HG03558 (cell line): ENCODE measurements at regions not wholly inside any gene's neighbourhood (a gene's known extent, or its start where the extent isn't known, plus 50 kb on each side); places are given as distances from the start of the nearest gene placed in this dataset.
"Not testable (repeated sequence)": the region's sequence is repeated elsewhere in the genome, so short reads cannot be mapped to it uniquely, and the experiment has no call there.

Experiments used
- ATAC-seq: cut with Tn5 transposase; IDR thresholded peaks from one replicate; pipeline ENCODE4 v1.9.1; 2021; ENCODE audit warnings: moderate number of reproducible peaks; ENCODE audit not compliant: unreplicated experiment; ENCODE audit errors: extremely low read depth

DNA sequence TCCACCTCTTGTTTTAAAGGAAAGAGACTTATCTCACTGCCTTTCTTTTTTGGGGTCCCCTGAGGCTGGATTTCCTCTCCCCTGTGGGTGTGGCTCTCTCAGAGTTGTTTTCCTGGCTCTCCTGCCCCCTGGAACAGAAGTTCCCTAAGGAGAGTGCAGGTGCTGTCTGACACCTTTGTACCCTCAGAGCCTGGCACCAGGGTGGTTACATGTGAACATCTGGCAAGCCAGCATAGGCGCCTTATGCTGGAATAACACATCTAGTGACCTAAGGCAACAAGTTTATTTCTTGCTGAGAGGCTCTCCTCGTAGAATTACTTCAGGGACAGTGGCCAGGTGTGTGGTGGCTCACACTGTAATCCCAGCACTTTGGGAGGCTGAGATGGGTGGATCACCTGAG lies 172.9 kb upstream of the PTCH1 start:
- no peak for ATAC-seq

DNA sequence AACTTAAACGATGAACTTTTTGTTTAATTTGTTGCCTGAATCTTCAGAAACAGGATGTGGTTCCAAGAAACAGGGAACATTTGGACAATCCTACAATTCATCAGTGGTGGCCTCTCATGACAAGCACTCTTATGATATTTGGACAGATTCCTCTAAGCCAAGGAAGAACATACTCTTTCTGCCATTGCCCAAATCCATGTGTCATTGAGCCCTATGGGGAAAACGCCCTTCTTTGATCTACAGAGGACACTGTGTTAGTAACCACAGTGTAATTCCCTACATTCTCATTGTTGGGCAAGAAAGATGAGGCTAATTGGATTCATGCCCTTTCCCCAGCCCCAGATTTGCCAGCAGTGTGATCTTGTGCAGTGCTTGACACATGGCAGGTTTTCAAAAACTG lies 167.7 kb upstream of the PTCH1 start:
- no peak for ATAC-seq

DNA sequence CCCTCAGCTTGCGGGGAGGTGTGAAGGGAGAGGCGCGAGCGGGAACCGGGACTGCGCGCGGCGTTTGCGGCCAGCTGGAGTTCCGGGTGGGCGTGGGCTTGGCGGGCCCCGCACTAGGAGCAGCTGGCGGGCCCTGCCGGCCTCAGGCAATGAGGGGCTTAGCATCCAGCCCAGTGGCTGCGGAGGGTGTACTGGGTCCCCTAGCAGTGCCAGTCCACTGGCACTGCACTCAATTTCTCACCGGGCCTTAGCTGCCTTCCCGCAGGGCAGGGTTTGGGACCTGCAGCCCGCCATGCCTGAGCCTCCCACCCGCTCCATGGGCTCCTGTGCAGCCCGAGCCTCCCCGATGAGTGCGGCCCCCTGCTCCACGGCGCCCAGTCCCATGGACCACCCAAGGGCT lies 163.5 kb upstream of the PTCH1 start:
- not testable (repeated sequence) for ATAC-seq

DNA sequence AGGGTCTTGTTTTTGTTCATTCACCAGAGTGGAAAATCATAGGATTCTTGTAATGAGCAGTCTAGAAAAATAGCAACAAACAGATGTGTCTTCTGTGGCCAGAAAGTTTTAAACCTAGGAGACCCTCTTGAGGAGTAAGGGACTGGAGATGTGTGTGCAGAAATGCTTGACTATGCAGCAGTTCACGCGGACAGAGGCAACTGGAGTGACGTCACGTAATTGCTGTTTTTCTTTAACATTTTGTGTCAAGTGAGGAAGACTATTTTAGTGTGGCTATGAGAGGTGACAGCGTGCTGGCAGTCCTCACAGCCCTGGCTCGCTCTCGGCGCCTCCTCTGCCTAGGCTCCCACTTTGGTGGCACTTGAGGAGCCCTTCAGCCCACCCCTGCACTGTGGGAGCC lies 163.1 kb upstream of the PTCH1 start:
- ATAC-seq = no peak

DNA sequence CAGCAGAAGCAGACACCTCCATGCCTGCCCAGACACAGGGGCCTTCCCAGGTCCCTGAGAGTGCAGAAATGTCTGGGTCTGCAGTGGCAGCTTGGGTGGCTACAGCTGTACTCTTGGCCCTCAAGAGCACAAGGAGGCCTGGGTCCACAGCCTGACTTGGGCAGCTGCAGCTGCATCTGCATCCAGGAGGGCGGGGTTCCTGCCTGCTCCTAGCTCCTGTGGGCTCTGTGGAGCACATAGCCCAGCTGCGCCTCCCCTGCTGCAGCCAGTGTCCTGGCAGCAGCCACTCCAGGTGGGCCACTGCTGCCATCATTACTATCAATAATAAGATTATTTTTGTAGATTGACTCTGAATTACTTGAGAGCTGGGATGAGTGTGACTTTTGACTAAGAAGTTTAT lies 162.0 kb upstream of the PTCH1 start:
- ATAC-seq = no peak

DNA sequence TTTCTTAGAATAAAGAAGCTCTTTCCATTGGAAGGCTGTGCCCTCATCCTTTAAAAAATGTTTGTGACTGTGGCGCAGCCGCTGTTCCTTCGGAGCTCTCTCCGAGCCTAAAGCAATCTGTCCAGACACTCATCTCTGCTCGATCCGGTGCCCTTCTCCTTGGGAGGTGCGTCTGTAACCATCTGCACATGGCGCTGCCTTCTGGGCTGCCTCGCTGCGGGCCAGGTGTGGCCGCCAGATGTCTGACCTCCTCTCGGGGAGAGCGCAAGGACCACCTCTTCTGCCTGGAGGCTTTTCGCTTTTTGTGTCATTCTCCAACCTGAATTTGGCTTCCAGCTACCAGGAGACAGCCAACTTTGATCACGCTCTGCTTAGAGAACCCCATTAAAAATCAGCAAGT lies 153.4 kb upstream of the PTCH1 start:
- ATAC-seq = no peak

DNA sequence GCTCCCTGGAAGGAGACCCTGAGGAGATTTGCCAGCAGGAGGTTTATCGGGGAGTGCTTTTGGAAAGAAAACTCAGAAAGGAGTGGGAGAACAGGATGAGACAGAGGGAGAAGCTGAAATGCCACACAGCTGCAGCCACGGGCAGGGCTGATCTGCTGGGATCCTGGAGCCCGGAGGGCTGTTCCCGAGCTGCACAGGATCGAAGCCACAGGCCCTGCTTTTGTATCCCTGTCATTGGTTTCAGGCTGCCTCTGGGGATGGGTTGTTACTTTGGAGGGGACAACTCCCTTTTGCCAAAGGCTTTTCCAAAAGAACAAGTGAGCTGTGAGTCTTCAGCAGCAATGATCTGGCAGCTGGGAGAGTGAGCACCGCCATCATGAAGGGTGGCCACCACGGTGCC lies 152.5 kb upstream of the PTCH1 start:
- no peak for ATAC-seq

DNA sequence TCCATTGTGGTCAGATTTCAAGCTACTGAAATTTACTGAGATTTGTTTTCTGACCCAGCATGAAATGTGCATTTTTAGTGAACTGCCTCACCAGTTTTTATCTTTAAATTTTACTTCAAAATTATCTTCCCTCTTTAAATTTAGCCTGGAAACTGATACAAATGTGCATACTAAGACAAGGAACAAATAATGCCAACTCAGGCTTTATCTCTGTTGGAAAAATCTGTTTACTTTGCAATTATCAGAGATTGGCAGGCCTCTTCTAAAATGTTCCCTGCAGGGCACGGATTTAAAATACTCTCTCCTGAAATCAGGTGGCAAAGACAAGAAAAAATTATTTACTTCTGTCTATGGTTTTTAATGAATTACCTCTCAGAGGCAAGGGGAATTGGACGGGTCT lies 151.0 kb upstream of the PTCH1 start:
- ATAC-seq = no peak

DNA sequence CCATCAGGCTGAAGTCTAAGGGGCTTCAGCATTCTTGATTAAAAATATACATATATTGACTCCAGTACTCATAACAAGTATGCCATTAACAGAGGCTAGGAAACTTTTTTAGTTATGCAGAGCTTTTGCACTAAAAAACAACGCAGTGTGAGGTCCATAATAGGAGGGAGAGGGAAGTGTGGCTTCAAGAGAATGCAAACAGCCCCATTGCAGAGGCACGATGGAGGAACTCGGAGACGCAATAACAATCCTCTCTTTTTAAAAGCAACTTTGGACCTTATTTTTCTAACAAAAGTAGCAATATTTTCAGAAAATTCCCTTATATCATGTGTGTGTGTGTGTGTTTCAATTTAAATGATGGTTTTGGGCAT lies 150.0 kb upstream of the PTCH1 start:
- ATAC-seq = no peak

DNA sequence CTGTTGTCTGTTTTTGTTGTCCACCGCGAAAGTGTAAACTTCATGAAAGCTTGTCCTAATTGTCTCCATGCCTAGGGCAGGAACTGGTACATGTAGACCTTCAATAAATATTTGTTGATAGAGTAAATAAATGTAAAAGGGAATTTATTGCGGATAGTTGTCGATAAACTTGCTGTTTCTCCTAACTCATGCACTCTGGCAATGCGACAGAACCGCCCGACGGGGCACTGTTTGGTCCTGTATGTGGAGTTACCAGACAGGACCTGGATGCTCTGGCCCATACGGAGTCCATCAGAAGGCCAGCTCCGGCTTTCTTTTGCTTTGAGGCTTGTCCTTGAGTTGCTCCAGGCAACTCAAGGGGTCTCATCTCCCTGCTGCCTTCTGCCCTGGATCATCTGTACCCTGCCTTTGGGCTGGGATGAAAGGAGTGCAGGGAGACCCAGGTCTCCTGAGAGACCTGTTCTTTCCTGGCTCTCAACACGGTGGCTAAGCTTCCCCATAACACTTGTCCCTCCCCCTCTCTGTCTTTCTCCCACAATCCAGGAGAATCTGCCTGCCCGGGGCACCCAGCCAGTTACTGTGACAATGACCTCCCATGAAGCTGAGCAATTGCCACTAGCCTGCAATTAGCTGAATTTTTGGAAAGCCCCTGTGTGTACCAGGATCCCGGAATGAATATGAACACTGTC lies 149.5 kb upstream of the PTCH1 start:
- ATAC-seq = no peak

DNA sequence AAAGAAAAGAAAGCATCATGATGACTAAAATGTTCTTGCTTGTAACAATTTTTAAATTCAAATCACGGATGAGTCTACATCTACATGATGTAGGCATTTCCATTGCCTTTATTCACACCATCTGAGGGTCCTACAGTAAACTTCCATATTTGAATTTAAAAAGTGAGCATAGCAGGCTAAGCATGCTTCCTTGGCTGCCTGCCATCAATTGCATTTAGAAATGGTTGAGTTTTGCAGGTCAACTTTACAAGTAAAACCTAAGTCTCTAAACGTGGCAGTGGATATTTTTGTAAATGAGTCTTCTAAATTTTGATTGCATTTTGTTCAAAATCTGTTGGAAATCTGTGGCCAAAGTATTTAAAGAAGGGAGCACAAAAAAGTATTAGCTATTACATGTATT lies 136.5 kb upstream of the PTCH1 start:
- no peak for ATAC-seq

DNA sequence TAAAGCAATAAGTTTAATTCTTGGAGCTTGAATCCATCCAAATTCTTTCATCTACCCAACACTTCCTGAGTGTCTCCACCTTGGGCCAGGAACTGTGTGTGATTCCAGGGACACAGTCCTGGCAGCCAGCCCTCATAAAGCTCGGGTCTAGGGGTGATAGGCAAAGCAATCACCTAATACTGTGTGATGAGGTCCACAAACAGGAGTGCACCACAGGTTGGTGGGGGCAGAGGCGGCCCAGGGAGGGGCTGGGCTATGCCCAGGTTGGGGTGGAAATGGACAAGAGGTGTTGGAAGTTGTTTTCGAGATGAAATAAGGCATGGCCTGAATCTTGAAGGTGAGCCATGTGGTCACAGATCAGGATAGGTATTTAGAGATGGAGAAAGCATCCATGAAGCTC lies 133.9 kb upstream of the PTCH1 start:
- ATAC-seq = no peak

DNA sequence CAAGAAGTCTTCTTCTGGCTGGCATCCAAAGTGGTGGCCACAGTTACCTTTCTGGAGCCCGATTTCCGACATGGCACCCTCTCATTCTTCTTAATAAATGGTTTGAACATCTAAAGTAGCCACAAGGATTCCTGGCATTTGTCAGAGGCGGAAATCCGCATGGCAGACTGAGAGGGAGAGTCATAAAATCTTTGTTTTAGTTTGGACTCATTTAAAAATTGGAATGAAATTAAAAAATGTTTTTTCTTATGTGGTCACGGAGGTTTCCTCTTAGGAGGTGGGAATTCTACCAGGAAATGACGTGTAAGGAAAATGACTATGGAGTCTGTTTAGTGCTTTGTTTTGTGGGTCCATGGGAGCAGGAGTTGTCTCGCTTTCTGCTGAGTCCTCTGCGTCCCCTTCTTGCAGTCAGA lies 133.0 kb upstream of the PTCH1 start:
- ATAC-seq = no peak

DNA sequence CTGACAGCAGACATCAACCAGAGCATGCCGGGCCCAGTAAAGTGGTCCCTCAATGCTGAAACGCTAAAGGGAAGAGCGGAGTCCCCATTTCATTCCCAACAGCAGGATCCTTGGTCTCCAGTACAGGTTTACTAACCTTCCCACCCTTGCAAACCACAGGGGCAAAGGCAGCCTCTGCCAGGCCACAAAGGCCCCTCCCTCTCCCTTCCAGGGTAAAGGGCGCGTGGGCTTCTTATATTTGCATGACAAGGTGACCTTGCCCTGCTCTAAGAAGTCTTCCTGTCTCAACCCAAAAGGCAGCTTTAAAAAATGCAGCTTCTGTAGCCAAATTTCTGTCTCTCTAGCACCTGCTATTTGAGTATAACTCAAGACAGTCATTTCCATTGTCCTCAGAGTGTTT lies 131.5 kb upstream of the PTCH1 start:
- ATAC-seq = no peak

DNA sequence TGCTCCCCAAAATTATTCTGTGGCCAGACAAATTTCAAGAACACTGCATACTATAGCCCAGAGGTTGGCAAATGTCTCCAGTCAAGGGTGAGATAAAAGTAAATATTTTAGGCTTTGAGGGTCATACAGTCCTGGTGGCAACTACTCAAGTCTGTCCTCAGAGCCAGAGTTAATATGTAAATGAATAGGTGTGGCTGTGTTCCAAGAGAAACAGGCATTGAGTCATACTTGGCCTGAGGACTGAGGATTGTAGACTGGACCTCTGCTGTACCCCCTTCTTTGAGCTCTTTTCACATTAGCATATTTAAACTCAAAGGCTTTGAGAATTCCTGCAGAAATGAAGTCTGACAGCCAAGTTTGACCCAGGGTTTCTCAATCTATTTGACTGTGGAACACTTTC lies 129.2 kb upstream of the PTCH1 start:
- no peak for ATAC-seq

DNA sequence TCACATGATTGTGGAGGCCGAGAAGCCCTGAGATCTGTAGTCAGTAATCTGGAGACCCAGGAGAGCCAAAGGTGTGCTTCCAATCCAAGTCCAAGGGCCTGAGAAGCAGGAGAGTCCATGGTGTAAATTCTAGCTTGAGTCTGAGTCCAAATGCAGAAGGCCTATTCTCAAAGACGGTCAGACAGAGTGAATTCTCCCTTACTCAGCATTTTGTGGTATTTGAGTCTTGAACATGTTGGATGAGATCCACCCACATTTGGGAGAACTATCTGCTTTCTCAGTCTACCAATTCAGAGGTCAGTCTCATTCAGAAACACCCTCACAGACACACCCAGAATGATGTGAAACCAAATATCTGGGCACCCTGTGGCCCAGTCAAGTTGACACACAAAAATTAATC lies 128.8 kb upstream of the PTCH1 start:
- ATAC-seq = no peak

DNA sequence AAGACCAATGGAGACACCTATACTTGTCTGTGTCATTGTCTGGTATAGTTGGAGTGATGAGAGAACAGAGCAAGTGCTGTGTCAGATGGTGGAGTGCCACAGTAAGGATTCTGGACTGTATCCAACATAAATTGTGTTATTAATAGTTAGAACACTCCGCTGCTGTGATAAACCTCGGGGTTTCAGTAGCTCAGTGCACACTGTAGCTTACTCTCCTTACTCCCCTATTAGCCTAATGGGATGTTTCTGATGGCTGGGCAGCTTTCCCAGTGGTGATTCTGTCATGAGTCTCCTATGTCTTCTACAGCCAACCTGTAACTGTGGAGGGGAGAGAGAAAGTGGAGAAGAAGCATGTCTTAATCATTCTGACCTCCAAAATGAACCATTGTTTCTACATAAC lies 127.6 kb upstream of the PTCH1 start:
- ATAC-seq = no peak

DNA sequence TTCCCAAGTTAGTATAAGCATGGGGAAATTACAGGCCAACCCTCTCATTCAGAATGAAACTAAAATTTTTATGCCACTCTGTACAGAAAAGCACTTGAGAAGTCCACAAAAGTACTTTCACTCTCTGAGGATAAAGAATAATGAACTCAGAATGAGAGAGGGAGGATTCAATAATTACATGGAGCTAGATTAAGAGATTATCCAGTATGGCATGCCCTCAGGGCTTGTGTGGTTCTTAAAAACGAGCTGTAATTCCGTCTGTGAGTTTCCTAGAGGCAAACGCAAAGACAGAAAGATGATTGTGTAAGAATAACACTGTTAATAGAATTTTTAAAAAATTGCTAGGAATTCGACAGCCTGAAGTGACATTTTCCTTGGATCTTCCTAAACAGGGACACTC lies 126.8 kb upstream of the PTCH1 start:
- ATAC-seq = no peak

DNA sequence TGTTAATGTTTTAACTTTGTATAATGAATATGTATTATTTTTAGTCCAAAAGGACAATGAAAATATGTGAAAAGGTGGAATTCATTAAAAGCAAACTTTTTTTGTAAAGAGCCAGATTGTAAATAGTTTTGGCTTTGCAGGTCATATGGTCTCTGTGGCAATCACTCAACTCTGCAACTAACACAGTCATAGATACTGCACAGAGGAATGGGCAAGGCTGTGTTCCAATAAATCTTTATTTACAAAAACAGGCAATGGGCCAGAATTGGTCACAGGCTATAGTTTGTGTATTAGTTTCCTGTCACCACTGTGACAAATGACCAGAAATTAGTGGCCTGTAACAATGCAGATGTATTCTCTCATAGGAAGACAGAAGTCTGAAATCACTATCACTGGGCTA lies 125.4 kb upstream of the PTCH1 start:
- no peak for ATAC-seq

DNA sequence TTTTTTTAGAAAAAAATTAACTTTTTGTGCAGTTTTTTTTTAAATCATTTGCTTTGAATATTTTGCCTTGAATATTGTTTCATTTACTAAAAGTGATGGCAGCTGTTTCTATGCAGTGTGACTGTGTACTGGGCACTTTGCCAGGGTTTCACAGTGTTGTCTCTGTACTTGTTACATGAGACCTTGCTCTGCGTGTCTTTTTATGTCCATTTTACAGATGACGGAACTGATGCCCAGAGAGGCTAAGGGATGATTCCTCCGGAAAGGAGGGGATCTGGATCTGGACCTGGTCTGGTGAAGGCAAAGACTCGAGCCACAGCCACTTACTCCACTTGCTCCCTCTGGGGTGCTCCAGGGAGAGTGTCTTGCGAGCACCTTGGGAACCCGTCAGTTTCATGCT lies 124.8 kb upstream of the PTCH1 start:
- ATAC-seq = no peak

DNA sequence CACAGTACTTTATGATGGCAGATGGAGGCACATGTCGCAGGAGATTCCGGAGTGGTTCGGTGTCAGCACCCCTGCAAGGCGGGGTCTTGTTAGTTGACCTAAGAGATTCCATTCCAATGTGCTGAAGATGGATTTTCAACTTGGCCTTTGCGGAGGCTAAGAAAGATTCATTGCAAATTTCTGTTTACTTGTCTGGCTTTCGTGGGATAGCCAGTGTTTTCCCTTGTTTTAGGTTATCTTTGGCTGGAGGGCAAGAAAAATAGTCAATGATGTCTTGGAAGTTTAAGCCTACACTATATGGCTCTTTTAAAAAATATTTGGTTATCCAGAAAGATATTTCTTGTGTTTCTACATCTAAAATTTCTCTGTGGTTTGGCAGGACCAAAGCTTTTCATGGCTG lies 123.6 kb upstream of the PTCH1 start:
- ATAC-seq = no peak

DNA sequence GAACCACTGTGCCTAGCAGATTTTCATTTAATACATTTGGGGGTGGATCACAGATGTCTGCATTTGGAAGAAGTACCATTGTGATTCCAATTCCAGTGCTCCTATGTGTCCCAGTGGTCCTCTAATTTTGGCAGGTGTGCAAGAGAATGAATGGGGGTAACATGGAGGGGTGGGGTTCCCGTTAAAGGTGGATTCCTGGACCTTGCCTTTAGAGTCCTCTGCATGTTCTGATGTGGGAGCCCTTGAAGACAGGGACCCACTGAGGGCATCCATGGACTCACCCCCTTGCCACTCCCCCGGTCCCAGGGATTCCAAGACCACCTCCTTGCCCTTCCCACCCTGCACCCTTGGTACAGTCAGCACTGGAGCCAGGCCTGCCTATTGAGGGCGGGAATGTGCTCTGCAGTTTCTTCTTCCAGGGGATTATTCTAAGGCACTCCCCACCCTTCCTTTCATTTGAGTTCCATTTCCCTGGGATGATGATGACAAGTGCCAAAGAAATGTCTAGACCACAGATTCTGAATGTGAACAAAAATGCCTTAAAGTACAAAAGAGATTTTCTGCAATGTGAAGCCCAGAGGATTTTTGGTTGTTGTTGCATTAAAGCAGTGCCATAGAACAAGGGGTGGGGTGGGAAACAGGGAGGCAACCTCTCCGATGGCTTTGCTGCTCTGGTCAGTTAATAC lies 119.4 kb upstream of the PTCH1 start:
- ATAC-seq = no peak
